H1 (cell line): ENCODE measurements at regions not wholly inside any gene's neighbourhood (a gene's known extent, or its start where the extent isn't known, plus 50 kb on each side); places are given as distances from the start of the nearest gene placed in this dataset.

Source experiments
- CTCF ChIA-PET: fragments of 300-600 bp; sonication (Branson Sonifier 250); formaldehyde crosslinking; loops from one replicate; lab custom pipeline; 2021; ENCODE audit not compliant: partially characterized antibody; lab: Charles Lee
- POLR2A ChIA-PET: fragments of 300-600 bp; sonication (Branson Sonifier 250); formaldehyde crosslinking; loops from one replicate; lab custom pipeline; 2021; ENCODE audit warnings: inconsistent platforms; ENCODE audit not compliant: partially characterized antibody; lab: Charles Lee
- DNase-seq, 2 experiments: peaks; one replicate each; pipeline versions ENCODE4 v3.0.0 to v3.0.0-alpha.2; 2010 to 2022; ENCODE audit warnings: low spot score in 2 of 2, low read depth in 1 of 2, mixed read lengths in 1 of 2
- FAIRE-seq: peaks from 2 replicates; lab custom pipeline; 2011; peaks lifted over from hg19 to GRCh38; lab: Jason Lieb, UNC
- H2AFZ ChIP-seq: 2 replicates; pipeline ENCODE4 v1.8.1; 2012; ENCODE audit warnings: low read length, inconsistent platforms
- H2AK5ac ChIP-seq: 2 replicates; pipeline ENCODE4 v1.6.1; 2013; ENCODE audit warnings: low read depth, low read length
- H2BK120ac ChIP-seq: replicated peaks from 2 replicates; pipeline ENCODE3; 2013; ENCODE audit warnings: low read depth, low read length, inconsistent platforms
- H2BK12ac ChIP-seq: 2 replicates; pipeline ENCODE4 v1.6.1; 2013; ENCODE audit warnings: low read depth, low read length
- H2BK15ac ChIP-seq: 2 replicates; pipeline ENCODE4 v1.6.1; 2013; ENCODE audit warnings: low read length
- H2BK20ac ChIP-seq: 2 replicates; pipeline ENCODE4 v1.6.1; 2013; ENCODE audit warnings: low read length
- H2BK5ac ChIP-seq: 2 replicates; pipeline ENCODE4 v1.6.1; 2013; ENCODE audit warnings: low read depth, low read length
- H3K14ac ChIP-seq: 2 replicates; pipeline ENCODE4 v1.6.1; 2013; ENCODE audit warnings: inconsistent platforms; ENCODE audit not compliant: insufficient read length
- H3K18ac ChIP-seq: 2 replicates; pipeline ENCODE4 v1.6.1; 2013; ENCODE audit warnings: low read length; ENCODE audit errors: extremely low read depth
- H3K23ac ChIP-seq: 2 replicates; pipeline ENCODE4 v1.6.1; 2013; ENCODE audit warnings: inconsistent platforms; ENCODE audit not compliant: insufficient read length
- H3K23me2 ChIP-seq: 2 replicates; pipeline ENCODE4 v1.6.1; 2013; ENCODE audit warnings: low read depth, low read length
- H3K27ac ChIP-seq: 2 replicates; pipeline ENCODE4 v1.6.1; 2011; ENCODE audit warnings: low read depth, low read length, inconsistent platforms
- H3K27me3 ChIP-seq, 4 experiments: replicated peaks in 1 of 4; 1 replicate in 1 of 4; 2 replicates in 3 of 4; pipeline versions ENCODE4 v1.6.1 to v1.8.1; 2011 to 2013; ENCODE audit warnings: low read length in 3 of 4, mild to moderate bottlenecking in 3 of 4, inconsistent platforms in 2 of 4, mixed read lengths in 2 of 4, moderate library complexity in 1 of 4; ENCODE audit not compliant: control insufficient read depth in 3 of 4, insufficient read depth in 3 of 4; ENCODE audit errors: extremely low read depth in 1 of 4
- H3K36me3 ChIP-seq, 4 experiments: 2 replicates each; pipeline versions ENCODE4 v1.6.1 to v1.8.1; 2011 to 2013; ENCODE audit warnings: mild to moderate bottlenecking in 4 of 4, low read length in 3 of 4, moderate library complexity in 2 of 4, control low read depth in 1 of 4, inconsistent platforms in 1 of 4; ENCODE audit not compliant: insufficient read depth in 4 of 4, control insufficient read depth in 2 of 4
- H3K4ac ChIP-seq: replicated peaks from 2 replicates; pipeline ENCODE3; 2013; ENCODE audit warnings: low read length, low read depth, mixed read lengths, inconsistent platforms; ENCODE audit not compliant: insufficient read length
- H3K4me1 ChIP-seq, 4 experiments: replicated peaks in 1 of 4; 1 replicate in 1 of 4; 2 replicates in 3 of 4; pipeline versions ENCODE4 v1.6.1 to v1.8.1; 2011 to 2013; ENCODE audit warnings: low read length in 3 of 4, inconsistent platforms in 2 of 4, mixed read lengths in 1 of 4; ENCODE audit not compliant: insufficient read depth in 4 of 4, control insufficient read depth in 3 of 4
- H3K4me2 ChIP-seq, 2 experiments: 2 replicates each; pipeline versions ENCODE4 v1.6.1 to v1.8.1; 2011 to 2013; ENCODE audit warnings: low read depth in 2 of 2, low read length in 2 of 2, control low read depth in 1 of 2, inconsistent platforms in 1 of 2, mild to moderate bottlenecking in 1 of 2; ENCODE audit not compliant: insufficient read depth in 1 of 2
- H3K4me3 ChIP-seq, 4 experiments: fragments of 200-600, 300-600 bp in 1 of 4; sonication (generic), shearing (Covaris generic), sonication (Bioruptor Twin) in 1 of 4; 2 replicates each; pipeline versions ENCODE4 v1.5.1 to v1.8.1; 2011 to 2016; ENCODE audit warnings: low read length in 4 of 4, low read depth in 3 of 4, control low read depth in 2 of 4, inconsistent platforms in 2 of 4, mild to moderate bottlenecking in 2 of 4, mixed read lengths in 1 of 4, moderate library complexity in 1 of 4; ENCODE audit not compliant: insufficient read depth in 2 of 4; ENCODE audit errors: extremely low read depth in 1 of 4
- H3K56ac ChIP-seq: replicated peaks from 2 replicates; pipeline ENCODE3; 2013; ENCODE audit warnings: low read depth, mild to moderate bottlenecking, mixed read lengths, low read length, inconsistent platforms; ENCODE audit not compliant: insufficient read length
- H3K79me1 ChIP-seq: 2 replicates; pipeline ENCODE4 v1.6.1; 2013; ENCODE audit warnings: low read depth, low read length, control low read depth
- H3K79me2 ChIP-seq, 2 experiments: 2 replicates each; pipeline versions ENCODE4 v1.6.1 to v1.8.1; 2012 to 2013; ENCODE audit warnings: low read length in 2 of 2, mild to moderate bottlenecking in 2 of 2, inconsistent platforms in 1 of 2; ENCODE audit not compliant: insufficient read depth in 2 of 2, control insufficient read depth in 1 of 2
- H3K9ac ChIP-seq, 4 experiments: replicated peaks in 1 of 4; 1 replicate in 1 of 4; 2 replicates in 3 of 4; pipeline versions ENCODE4 v1.6.1 to v1.8.1; 2011 to 2013; ENCODE audit warnings: low read depth in 3 of 4, low read length in 3 of 4, control low read depth in 2 of 4, mild to moderate bottlenecking in 2 of 4, moderate library complexity in 2 of 4, inconsistent platforms in 1 of 4; ENCODE audit errors: extremely low read depth in 1 of 4
- H3K9me3 ChIP-seq, 2 experiments: 2 replicates each; pipeline versions ENCODE4 v1.6.1 to v1.8.1; 2012 to 2013; ENCODE audit warnings: mild to moderate bottlenecking in 2 of 2, moderate library complexity in 2 of 2, control low read depth in 1 of 2, inconsistent platforms in 1 of 2, low read depth in 1 of 2, low read length in 1 of 2, mixed read lengths in 1 of 2; ENCODE audit not compliant: insufficient read depth in 2 of 2
- H4K20me1 ChIP-seq, 2 experiments: replicated peaks in 1 of 2; 2 replicates each; pipeline versions ENCODE3 to v1.8.1; 2011 to 2013; ENCODE audit warnings: inconsistent platforms in 2 of 2, low read length in 2 of 2, mild to moderate bottlenecking in 1 of 2; ENCODE audit not compliant: insufficient read depth in 2 of 2, control insufficient read depth in 1 of 2
- H4K5ac ChIP-seq: 2 replicates; pipeline ENCODE4 v1.6.1; 2013; ENCODE audit warnings: low read length, low read depth, mixed read lengths, inconsistent platforms; ENCODE audit not compliant: insufficient read length
- H4K8ac ChIP-seq: 2 replicates; pipeline ENCODE4 v1.8.0; 2013; ENCODE audit warnings: mild to moderate bottlenecking, moderate library complexity, low read length, inconsistent platforms; ENCODE audit not compliant: insufficient read depth; ENCODE audit errors: extremely low read depth
- H4K91ac ChIP-seq: replicated peaks from 2 replicates; pipeline ENCODE3; 2013; ENCODE audit warnings: low read length, mixed read lengths, inconsistent platforms; ENCODE audit not compliant: insufficient read length
- ASH2L ChIP-seq: fragments of 200-600, 300-600 bp; sonication (generic); IDR thresholded peaks from one replicate; pipeline ENCODE4 v1.7.1; 2017; ENCODE audit warnings: low read length
- CBX8 ChIP-seq: fragments of 300-800, 300-1000 bp; sonication (generic); IDR thresholded peaks from 2 replicates; pipeline ENCODE4 v1.7.1; 2016; ENCODE audit warnings: low read depth, low read length, borderline replicate concordance
- CEBPB ChIP-seq: IDR thresholded peaks from 2 replicates; pipeline ENCODE4 v1.6.1; 2012; ENCODE audit warnings: low read depth, low read length
- E2F6 ChIP-seq: IDR thresholded peaks from 2 replicates; pipeline ENCODE4 v1.6.1; 2012; ENCODE audit warnings: inconsistent platforms
- GABPA ChIP-seq: IDR thresholded peaks from 2 replicates; pipeline ENCODE4 v1.6.1; 2011; ENCODE audit warnings: mild to moderate bottlenecking, low read length, moderate library complexity, borderline replicate concordance; ENCODE audit not compliant: insufficient read depth
- HDAC2 ChIP-seq, 2 experiments: fragments of 300-600 bp in 1 of 2; sonication (generic) in 1 of 2; IDR thresholded peaks; 2 replicates each; pipeline ENCODE4 v1.6.1; 2011 to 2012; ENCODE audit warnings: low read depth in 2 of 2, low read length in 2 of 2, mild to moderate bottlenecking in 2 of 2, moderate library complexity in 2 of 2, borderline replicate concordance in 1 of 2, inconsistent platforms in 1 of 2
- RBBP5 ChIP-seq: IDR thresholded peaks from 2 replicates; pipeline ENCODE4 v1.7.1; 2012; ENCODE audit warnings: low read depth, mild to moderate bottlenecking, inconsistent platforms, low read length, moderate library complexity, borderline replicate concordance
- RNF2 ChIP-seq: fragments of 200-900, 300-1000 bp; sonication (generic); IDR thresholded peaks from 2 replicates; pipeline ENCODE4 v1.7.1; 2016; ENCODE audit warnings: borderline replicate concordance, low read depth, mild to moderate bottlenecking, antibody characterized with exemption, low read length; ENCODE audit not compliant: poor library complexity, severe bottlenecking; ENCODE audit errors: missing control alignments
- SAP30 ChIP-seq: fragments of 300-600 bp; sonication (generic); IDR thresholded peaks from 2 replicates; pipeline ENCODE4 v1.7.1; 2012; ENCODE audit warnings: low read length, moderate library complexity, mild to moderate bottlenecking, inconsistent platforms; ENCODE audit not compliant: insufficient read depth, insufficient replicate concordance
- SP1 ChIP-seq: IDR thresholded peaks from 2 replicates; pipeline ENCODE4 v1.6.1; 2011; ENCODE audit warnings: low read depth, low read length
- SUZ12 ChIP-seq: fragments of 200-600 bp; sonication (generic); IDR thresholded peaks from 2 replicates; pipeline ENCODE4 v1.6.1; 2012; ENCODE audit warnings: mild to moderate bottlenecking, inconsistent platforms, low read length, moderate library complexity, mixed read lengths
- YY1 ChIP-seq: IDR thresholded peaks from 2 replicates; pipeline ENCODE4 v1.6.1; 2011; ENCODE audit warnings: low read depth, mild to moderate bottlenecking, low read length
- ZNF274 ChIP-seq: IDR thresholded peaks from 2 replicates; pipeline ENCODE4 v1.7.0; 2012; ENCODE audit warnings: low read length, borderline replicate concordance; ENCODE audit errors: extremely low read depth
- WGBS, 2 experiments: shearing (Covaris generic) in 1 of 2; methylation state at CpG; one replicate each; pipeline versions ENCODE4 v1.1.6 to v1.1.7; 2013 to 2015; ENCODE audit warnings: low lambda C conversion rate in 2 of 2, mixed read lengths in 2 of 2, inconsistent platforms in 1 of 2, low coverage in 1 of 2, missing lambda C conversion rate in 1 of 2; ENCODE audit not compliant: insufficient replicate concordance in 2 of 2, insufficient coverage in 1 of 2, insufficient read length in 1 of 2; ENCODE audit errors: extremely low coverage in 1 of 2, missing lambda C conversion rate in 1 of 2; 5-methylcytosine and 5-hydroxymethylcytosine counted together

- DNase-seq (no peak), FAIRE-seq (no peak)
- 81% methylated on average over 3 of the region's 3 CpGs; no CpG with 5 or more reads in 1 of the 2 experiments for WGBS, 2 experiments
- ChIA-PET POLR2A (no interaction called here), CTCF (interaction anchor here (0.8 kb wide), 1 partner anchor 26 kb away, joined by 3 read pairs; no protein-coding TSS in a partner anchor)
- Histone ChIP-seq H3K4me2 (no peak overlapping the region), H3K79me1 (no peaks in the 10 kb centered on the region), H3K36me3 (no peaks in the 10 kb centered on the region), H3K9me3 (peaks cover 5 to 10% of the 10 kb centered on the region in 2 experiments; a peak in 1 of 4 replicates), H3K27ac (no peak overlapping the region), H3K23ac (no peak overlapping the region), H3K23me2 (no peaks in the 10 kb centered on the region), H3K27me3 (no peaks in the 10 kb centered on the region), H4K5ac (no peak overlapping the region), H2BK15ac (no peak overlapping the region), H2AFZ (no peak overlapping the region), H2BK12ac (no peak overlapping the region), H3K14ac (no peak overlapping the region), H3K4me1 (no peaks in the 10 kb centered on the region), H3K56ac (no peak overlapping the region), H3K79me2 (no peaks in the 10 kb centered on the region), H4K91ac (no peak overlapping the region), H2AK5ac (no peak overlapping the region), H3K4ac (no peak overlapping the region), H3K4me3 (no peak overlapping the region), H3K18ac (no peak overlapping the region), H3K9ac (no peak overlapping the region), H2BK5ac (no peak overlapping the region), H4K20me1 (no peaks in the 10 kb centered on the region), H2BK120ac (no peak overlapping the region), H2BK20ac (no peak overlapping the region), H4K8ac (no peak overlapping the region)
- TF ChIP-seq SP1, result no peak
- TF ChIP-seq ASH2L, result no peak
- TF ChIP-seq SAP30, result no peak
- TF ChIP-seq RNF2, result no peak
- TF ChIP-seq RBBP5, result no peak
- no peak for TF ChIP-seq SUZ12
- TF ChIP-seq GABPA, result no peak
- TF ChIP-seq YY1, result no peak
- no peak for TF ChIP-seq CEBPB
- TF ChIP-seq HDAC2 (IDR thresholded peaks at IDR 0.05; ENCODE audit: borderline replicate concordance in 1 of 2, low read depth in 2 of 2, low read length in 2 of 2), result no peak
- TF ChIP-seq CBX8, result no peak
- no peak for TF ChIP-seq ZNF274
- TF ChIP-seq E2F6, result no peak
Measured at GRCh38 chr3:31331278-31331677, 201.4 kb upstream of the STT3B start.
